HCT116 (cell line): ENCODE measurements at regions not wholly inside any gene's neighbourhood (a gene's known extent, or its start where the extent isn't known, plus 50 kb on each side); places are given as distances from the start of the nearest gene placed in this dataset.

ENCODE experiments used
- ATAC-seq: fragments of 200-7000 bp; cut with Tn5 transposase; 2 replicates; pipeline ENCODE4 v1.9.1; 2020; ENCODE audit warnings: mild to moderate bottlenecking, moderate library complexity
- BruUV-seq: library from RNA; stranded (reverse); fragments of 400-500 nt; replicated peaks from 2 replicates; lab custom pipeline; 2021; lab: Mats Ljungman, UMichigan
- CTCF ChIA-PET: fragments of 300-600 bp; sonication (Branson Sonifier 250); formaldehyde crosslinking; loops from one replicate; lab custom pipeline; 2021; ENCODE audit warnings: antibody characterized with exemption; lab: Charles Lee
- POLR2A ChIA-PET: fragments of 300-600, 350-600 bp; sonication (Branson Sonifier 250); formaldehyde crosslinking; loops from one replicate; lab custom pipeline; 2021; ENCODE audit warnings: antibody characterized with exemption; lab: Charles Lee
- RAD21 ChIA-PET, 2 experiments: fragments of 300-600 bp; sonication (Branson Sonifier 250); formaldehyde crosslinking; loops; one replicate each; lab custom pipeline; 2023; ENCODE audit warnings: low total read pairs in 2 of 2; ENCODE audit not compliant: uncharacterized antibody in 2 of 2, unreplicated experiment in 2 of 2, low non-redundant PET in 1 of 2; lab: Charles Lee
- DNase-seq: peaks from one replicate; pipeline ENCODE4 v3.0.0-alpha.2; 2010; ENCODE audit warnings: low read depth, low spot score
- H2AFZ ChIP-seq: fragments of 200-600 bp; shearing (Covaris generic), sonication (generic); 2 replicates; pipeline ENCODE4 v1.6.1; 2017; ENCODE audit warnings: low read depth, mixed run types, mixed read lengths, antibody characterized with exemption, low read length; ENCODE audit not compliant: poor library complexity, severe bottlenecking
- H3K27ac ChIP-seq: 2 replicates; pipeline ENCODE4 v1.5.1; 2012; ENCODE audit warnings: low read depth, low read length
- H3K27me3 ChIP-seq: fragments of 200-600 bp; sonication (generic); 2 replicates; pipeline ENCODE4 v1.6.1; 2016; ENCODE audit warnings: mixed run types, low read length, mixed read lengths; ENCODE audit not compliant: insufficient read depth
- H3K36me3 ChIP-seq, 2 experiments: fragments of 200-500 bp in 1 of 2; fragments of 200-600 bp in 1 of 2; sonication (Bioruptor generic) in 1 of 2; sonication (generic) in 1 of 2; 2 replicates each; pipeline versions ENCODE4 v1.5.1 to v1.6.1; 2014 to 2016; ENCODE audit warnings: low read length in 2 of 2, inconsistent platforms in 1 of 2, mixed read lengths in 1 of 2, mixed run types in 1 of 2; ENCODE audit not compliant: insufficient read depth in 2 of 2, control insufficient read depth in 1 of 2
- H3K4me1 ChIP-seq, 2 experiments: fragments of 200-600 bp in 1 of 2; sonication (generic) in 1 of 2; 2 replicates each; pipeline versions ENCODE4 v1.5.1 to v1.6.1; 2012 to 2017; ENCODE audit warnings: low read length in 2 of 2, inconsistent platforms in 1 of 2, mild to moderate bottlenecking in 1 of 2, mixed read lengths in 1 of 2, mixed run types in 1 of 2, moderate library complexity in 1 of 2; ENCODE audit not compliant: insufficient read depth in 2 of 2, control insufficient read depth in 1 of 2
- H3K4me2 ChIP-seq: fragments of 200-600 bp; sonication (generic); 2 replicates; pipeline ENCODE4 v1.6.1; 2017; ENCODE audit warnings: mixed run types, low read length, mixed read lengths
- H3K4me3 ChIP-seq, 2 experiments: fragments of 200-600 bp in 1 of 2; sonication (generic) in 1 of 2; replicated peaks in 1 of 2; 2 replicates each; pipeline ENCODE4 v1.5.1; 2011 to 2016; ENCODE audit warnings: low read length in 2 of 2, control low read depth in 1 of 2, low read depth in 1 of 2, mild to moderate bottlenecking in 1 of 2, mixed read lengths in 1 of 2, mixed run types in 1 of 2
- H3K79me2 ChIP-seq: fragments of 200-600 bp; sonication (generic); 2 replicates; pipeline ENCODE4 v1.6.1; 2017; ENCODE audit warnings: mild to moderate bottlenecking, mixed run types, low read length, moderate library complexity, mixed read lengths; ENCODE audit not compliant: insufficient read depth
- H3K9ac ChIP-seq: fragments of 200-600 bp; sonication (generic); 2 replicates; pipeline ENCODE4 v1.6.1; 2016; ENCODE audit warnings: low read length, mixed read lengths
- H3K9me2 ChIP-seq: fragments of 200-600 bp; sonication (generic), shearing (Covaris generic); 2 replicates; pipeline ENCODE4 v1.6.1; 2017; ENCODE audit warnings: mixed run types, mild to moderate bottlenecking, moderate library complexity; ENCODE audit not compliant: insufficient read depth
- H3K9me3 ChIP-seq, 2 experiments: fragments of 200-500 bp in 1 of 2; fragments of 200-600 bp in 1 of 2; sonication (Bioruptor generic) in 1 of 2; sonication (generic) in 1 of 2; 2 replicates each; pipeline ENCODE4 v1.6.1; 2014 to 2017; ENCODE audit warnings: low read length in 2 of 2, mixed read lengths in 2 of 2, inconsistent platforms in 1 of 2, low read depth in 1 of 2, mild to moderate bottlenecking in 1 of 2, mixed run types in 1 of 2, moderate library complexity in 1 of 2; ENCODE audit not compliant: control insufficient read depth in 1 of 2, insufficient read depth in 1 of 2
- H4K20me1 ChIP-seq: fragments of 200-600 bp; sonication (generic), shearing (Covaris generic); 2 replicates; pipeline ENCODE4 v1.6.1; 2017; ENCODE audit warnings: mixed run types, mild to moderate bottlenecking, moderate library complexity; ENCODE audit not compliant: insufficient read depth
- POLR2AphosphoS5 ChIP-seq: IDR thresholded peaks from 2 replicates; pipeline ENCODE4 v1.6.1; 2011; ENCODE audit warnings: mild to moderate bottlenecking, low read depth, low read length, moderate library complexity
- SRF ChIP-seq: IDR thresholded peaks from 2 replicates; pipeline ENCODE4 v1.6.1; 2012; ENCODE audit warnings: low read depth
- ZFX ChIP-seq: fragments of 450-650 bp; IDR thresholded peaks from 2 replicates; pipeline ENCODE4 v1.6.1; 2017
- intact Hi-C: fragments of 100-400 bp; cut with micrococcal nuclease; formaldehyde crosslinking; loops from 2 replicates; pipeline ENCODE4 v1.10.0; 2022
- TF ChIP-seq, protein P1 (sequence below): IDR thresholded peaks from 2 replicates; pipeline ENCODE4 v1.6.1; 2012; ENCODE audit warnings: low read depth
- TF ChIP-seq, protein P2 (sequence below): IDR thresholded peaks from 2 replicates; pipeline ENCODE4 v1.6.1; 2012

DNA sequence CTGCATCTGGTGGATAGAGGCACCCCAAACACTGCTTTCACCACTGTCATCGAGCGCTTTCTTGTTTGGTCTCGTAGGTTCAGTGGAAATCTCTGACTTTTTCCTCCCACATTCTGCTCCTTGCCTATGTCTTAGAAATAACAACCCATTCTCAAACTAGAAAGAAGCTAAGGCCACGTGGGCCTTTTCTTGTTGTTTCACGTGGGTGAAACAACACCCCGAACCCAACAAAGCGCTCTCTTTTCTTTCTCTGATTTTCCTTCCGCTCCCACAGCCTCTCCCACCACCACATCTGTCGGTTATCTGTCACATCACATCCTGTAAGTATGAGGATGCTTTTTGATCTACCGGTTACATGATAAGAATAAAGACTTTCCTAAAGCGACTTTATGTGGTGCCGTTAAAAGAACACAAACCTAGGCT, 77.1 kb downstream of the LINC01488 start (continued):
- TF ChIP-seq, protein P1, sequence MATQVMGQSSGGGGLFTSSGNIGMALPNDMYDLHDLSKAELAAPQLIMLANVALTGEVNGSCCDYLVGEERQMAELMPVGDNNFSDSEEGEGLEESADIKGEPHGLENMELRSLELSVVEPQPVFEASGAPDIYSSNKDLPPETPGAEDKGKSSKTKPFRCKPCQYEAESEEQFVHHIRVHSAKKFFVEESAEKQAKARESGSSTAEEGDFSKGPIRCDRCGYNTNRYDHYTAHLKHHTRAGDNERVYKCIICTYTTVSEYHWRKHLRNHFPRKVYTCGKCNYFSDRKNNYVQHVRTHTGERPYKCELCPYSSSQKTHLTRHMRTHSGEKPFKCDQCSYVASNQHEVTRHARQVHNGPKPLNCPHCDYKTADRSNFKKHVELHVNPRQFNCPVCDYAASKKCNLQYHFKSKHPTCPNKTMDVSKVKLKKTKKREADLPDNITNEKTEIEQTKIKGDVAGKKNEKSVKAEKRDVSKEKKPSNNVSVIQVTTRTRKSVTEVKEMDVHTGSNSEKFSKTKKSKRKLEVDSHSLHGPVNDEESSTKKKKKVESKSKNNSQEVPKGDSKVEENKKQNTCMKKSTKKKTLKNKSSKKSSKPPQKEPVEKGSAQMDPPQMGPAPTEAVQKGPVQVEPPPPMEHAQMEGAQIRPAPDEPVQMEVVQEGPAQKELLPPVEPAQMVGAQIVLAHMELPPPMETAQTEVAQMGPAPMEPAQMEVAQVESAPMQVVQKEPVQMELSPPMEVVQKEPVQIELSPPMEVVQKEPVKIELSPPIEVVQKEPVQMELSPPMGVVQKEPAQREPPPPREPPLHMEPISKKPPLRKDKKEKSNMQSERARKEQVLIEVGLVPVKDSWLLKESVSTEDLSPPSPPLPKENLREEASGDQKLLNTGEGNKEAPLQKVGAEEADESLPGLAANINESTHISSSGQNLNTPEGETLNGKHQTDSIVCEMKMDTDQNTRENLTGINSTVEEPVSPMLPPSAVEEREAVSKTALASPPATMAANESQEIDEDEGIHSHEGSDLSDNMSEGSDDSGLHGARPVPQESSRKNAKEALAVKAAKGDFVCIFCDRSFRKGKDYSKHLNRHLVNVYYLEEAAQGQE, result no peak
- TF ChIP-seq ZFX, result no peak

DNA sequence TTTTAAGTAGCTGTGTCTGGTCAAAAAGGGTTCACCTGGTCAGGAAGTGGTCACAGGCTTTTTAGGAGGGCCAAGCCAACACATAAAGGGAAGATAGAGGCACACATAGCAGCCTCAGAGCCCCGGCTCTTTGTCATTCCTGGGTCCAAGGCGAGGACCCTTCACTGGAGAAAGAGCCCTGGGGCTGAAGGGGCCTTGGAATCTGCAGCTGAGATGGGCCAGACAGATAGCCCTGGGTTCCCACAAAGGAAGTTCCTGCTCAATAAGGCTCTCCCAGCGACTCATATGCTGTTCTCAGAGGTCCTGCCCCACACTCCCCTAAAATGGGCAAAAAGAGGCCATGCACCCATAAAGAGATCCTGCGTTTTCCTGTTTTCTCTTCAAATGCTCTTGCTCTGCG, 77.7 kb downstream of the LINC01488 start:
- ChIA-PET POLR2A (no interaction called here), RAD21 (no interaction called here), CTCF (no interaction called here)
- no peaks in the 10 kb centered on the region for H3K9me2 ChIP-seq
- no peak for ATAC-seq
- H3K36me3 ChIP-seq, result no peaks in the 10 kb centered on the region
- H3K4me2 ChIP-seq, result no peak overlapping the region
- intact Hi-C loops, result no loop called here
- H3K4me3 ChIP-seq, result no peak overlapping the region
- no peaks in the 10 kb centered on the region for H3K9me3 ChIP-seq
- H4K20me1 ChIP-seq, result no peaks in the 10 kb centered on the region
- no peak overlapping the region for H2AFZ ChIP-seq
- no peaks in the 10 kb centered on the region for H3K4me1 ChIP-seq
- H3K27ac ChIP-seq, result no peak overlapping the region
- BruUV-seq, result no TSS peak
- no peak for DNase-seq
- H3K27me3 ChIP-seq, result no peaks in the 10 kb centered on the region
- TF ChIP-seq POLR2AphosphoS5 (no peak), SRF (no peak)
- TF ChIP-seq, protein P2, sequence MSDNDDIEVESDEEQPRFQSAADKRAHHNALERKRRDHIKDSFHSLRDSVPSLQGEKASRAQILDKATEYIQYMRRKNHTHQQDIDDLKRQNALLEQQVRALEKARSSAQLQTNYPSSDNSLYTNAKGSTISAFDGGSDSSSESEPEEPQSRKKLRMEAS, result no peak
- H3K9ac ChIP-seq, result no peak overlapping the region
- H3K79me2 ChIP-seq, result no peaks in the 10 kb centered on the region
